Endothelial cell of umbilical vein (primary cell): ENCODE measurements at regions not wholly inside any gene's neighbourhood (a gene's known extent, or its start where the extent isn't known, plus 50 kb on each side); places are given as distances from the start of the nearest gene placed in this dataset.

Experiments used
- BruUV-seq: library from RNA; stranded (reverse); fragments of 400-500 nt; replicated peaks from 2 replicates; lab custom pipeline; 2021; lab: Mats Ljungman, UMichigan
- CTCF ChIA-PET: fragments of 300-600, 350-600 bp; sonication (Branson Sonifier 250); formaldehyde crosslinking; loops from one replicate; lab custom pipeline; 2021; ENCODE audit warnings: antibody characterized with exemption, inconsistent platforms; lab: Charles Lee
- POLR2A ChIA-PET: fragments of 300-600, 350-600 bp; sonication (Branson Sonifier 250); formaldehyde crosslinking; loops from one replicate; lab custom pipeline; 2021; ENCODE audit warnings: antibody characterized with exemption, inconsistent platforms; lab: Charles Lee
- DNase-seq: peaks from one replicate; pipeline ENCODE4 v3.0.0-alpha.2; 2011; ENCODE audit warnings: low read depth, low spot score
- FAIRE-seq: peaks from 2 replicates; lab custom pipeline; 2011; peaks lifted over from hg19 to GRCh38; lab: Jason Lieb, UNC
- H2AFZ ChIP-seq: 2 replicates; pipeline ENCODE4 v1.6.0; 2012; ENCODE audit warnings: low read depth, low read length, control low read depth, inconsistent platforms
- H3K27ac ChIP-seq: 2 replicates; pipeline ENCODE4 v1.5.1; 2011; ENCODE audit warnings: low read depth, mild to moderate bottlenecking, control low read depth, low read length, moderate library complexity; ENCODE audit not compliant: insufficient read depth
- H3K27me3 ChIP-seq, 2 experiments: 2 replicates each; pipeline versions ENCODE4 v1.6.0 to v1.6.1; 2011; ENCODE audit warnings: low read length in 2 of 2, mixed read lengths in 1 of 2; ENCODE audit not compliant: control insufficient read depth in 2 of 2, insufficient read depth in 2 of 2
- H3K36me3 ChIP-seq, 2 experiments: 2 replicates in 1 of 2; 3 replicates in 1 of 2; pipeline ENCODE4 v1.5.1; 2011; ENCODE audit warnings: low read length in 2 of 2, mild to moderate bottlenecking in 1 of 2, moderate library complexity in 1 of 2; ENCODE audit not compliant: control insufficient read depth in 2 of 2, insufficient read depth in 2 of 2; ENCODE audit errors: extremely low read depth in 1 of 2
- H3K4me1 ChIP-seq: 3 replicates; pipeline ENCODE4 v1.5.1; 2011; ENCODE audit warnings: mild to moderate bottlenecking, low read length; ENCODE audit not compliant: control insufficient read depth, insufficient read depth; ENCODE audit errors: extremely low read depth
- H3K4me2 ChIP-seq: 2 replicates; pipeline ENCODE4 v1.6.1; 2011; ENCODE audit warnings: low read length, control low read depth, mixed read lengths; ENCODE audit not compliant: insufficient read depth
- H3K4me3 ChIP-seq, 3 experiments: fragments of 200-600 bp in 1 of 3; sonication (generic), shearing (Covaris generic) in 1 of 3; replicated peaks in 1 of 3; 2 replicates each; pipeline ENCODE4 v1.5.1; 2011 to 2016; ENCODE audit warnings: control low read depth in 3 of 3, low read length in 3 of 3, mild to moderate bottlenecking in 2 of 3, inconsistent platforms in 1 of 3, low read depth in 1 of 3, moderate library complexity in 1 of 3; ENCODE audit not compliant: insufficient read depth in 1 of 3
- H3K79me2 ChIP-seq: 2 replicates; pipeline ENCODE4 v1.6.0; 2012; ENCODE audit warnings: low read length, inconsistent platforms; ENCODE audit not compliant: control insufficient read depth, insufficient read depth
- H3K9ac ChIP-seq: replicated peaks from 2 replicates; pipeline ENCODE3; 2011; ENCODE audit warnings: low read length, control low read depth; ENCODE audit not compliant: insufficient read depth; ENCODE audit errors: extremely low read depth
- H3K9me1 ChIP-seq: replicated peaks from 3 replicates; pipeline ENCODE4 v1.6.0; 2011; ENCODE audit warnings: mild to moderate bottlenecking, low read length; ENCODE audit not compliant: control insufficient read depth, insufficient read depth; ENCODE audit errors: extremely low read depth
- H3K9me3 ChIP-seq: replicated peaks from 2 replicates; pipeline ENCODE4 v1.5.1; 2012; ENCODE audit warnings: low read length, inconsistent platforms; ENCODE audit not compliant: control insufficient read depth, insufficient read depth
- H4K20me1 ChIP-seq: replicated peaks from 2 replicates; pipeline ENCODE3; 2011; ENCODE audit warnings: mild to moderate bottlenecking, low read length; ENCODE audit not compliant: control insufficient read depth, insufficient read depth; ENCODE audit errors: extremely low read depth
- EZH2 ChIP-seq: IDR thresholded peaks from 2 replicates; pipeline ENCODE4 v1.6.1; 2012; ENCODE audit warnings: borderline replicate concordance, low read depth, mild to moderate bottlenecking, moderate library complexity, low read length, inconsistent platforms; ENCODE audit not compliant: severe bottlenecking
- FOS ChIP-seq: IDR thresholded peaks from 2 replicates; pipeline ENCODE4 v1.6.1; 2011; ENCODE audit warnings: mild to moderate bottlenecking, low read length, moderate library complexity, borderline replicate concordance; ENCODE audit not compliant: insufficient read depth
- GATA2 ChIP-seq: IDR thresholded peaks from 2 replicates; pipeline ENCODE4 v1.7.0; 2011; ENCODE audit warnings: low read depth, mild to moderate bottlenecking, moderate library complexity, mixed read lengths, low read length; ENCODE audit not compliant: insufficient read length, insufficient read depth
- JUN ChIP-seq: IDR thresholded peaks from 2 replicates; pipeline ENCODE4 v1.6.1; 2011; ENCODE audit warnings: borderline replicate concordance, low read depth; ENCODE audit not compliant: insufficient read length, insufficient read depth
- MAX ChIP-seq: IDR thresholded peaks from 2 replicates; pipeline ENCODE4 v1.6.1; 2011; ENCODE audit not compliant: insufficient read depth, insufficient read length
- MYC ChIP-seq: IDR thresholded peaks from one replicate; pipeline ENCODE4 v1.6.1; 2011; ENCODE audit warnings: mild to moderate bottlenecking, low read depth, low read length
- POLR2A ChIP-seq: IDR thresholded peaks from 2 replicates; pipeline ENCODE4 v1.6.1; 2012; ENCODE audit warnings: low read depth, mild to moderate bottlenecking, control low read depth, low read length
- POLR2AphosphoS5 ChIP-seq: IDR thresholded peaks from 2 replicates; pipeline ENCODE4 v1.6.1; 2012; ENCODE audit warnings: low read depth, mild to moderate bottlenecking, control low read depth, low read length, moderate library complexity; ENCODE audit not compliant: insufficient read depth
- dilution Hi-C: fragments of 300-500 bp; cut with MboI; formaldehyde crosslinking; loops from one replicate; pipeline ENCODE4 v1.15.0; 2019; ENCODE audit warnings: low sequenced_read_pairs; ENCODE audit not compliant: extremely low pct_ligation_motif_present
- intact Hi-C: fragments of 100-400 bp; cut with micrococcal nuclease; formaldehyde crosslinking; loops from one replicate; pipeline ENCODE4 v1.10.0; 2022
- TF ChIP-seq, protein P1 (sequence below), 2 donors: IDR thresholded peaks; 1 replicate in 1 of 2; 2 replicates in 1 of 2; pipeline ENCODE4 v1.5.1; 2011; ENCODE audit warnings: low read length in 2 of 2, mild to moderate bottlenecking in 2 of 2, moderate library complexity in 2 of 2, control low read depth in 1 of 2, inconsistent platforms in 1 of 2, low read depth in 1 of 2; ENCODE audit not compliant: insufficient read depth in 1 of 2; ENCODE audit errors: extremely low read depth in 1 of 2

DNA sequence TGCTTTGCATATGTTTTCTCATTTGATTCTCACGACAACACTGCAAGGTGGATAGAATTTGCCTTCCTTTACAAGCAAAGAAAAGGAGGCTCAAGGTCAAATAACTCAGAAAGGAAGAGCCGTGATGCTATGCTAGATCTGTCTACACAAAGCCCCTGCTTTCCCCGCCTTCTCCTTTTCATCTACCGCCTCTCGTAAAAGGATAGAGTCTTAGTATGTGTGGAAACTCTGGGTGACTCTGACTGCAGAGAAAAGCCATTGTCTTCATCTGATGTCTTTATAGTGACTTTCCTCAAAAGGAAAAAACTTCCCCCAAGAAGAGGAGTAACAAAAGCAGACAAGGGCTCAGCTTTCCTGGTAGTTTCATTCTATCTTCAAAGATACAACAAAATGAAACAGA, 292.7 kb downstream of the ACTR3B start:
- Histone ChIP-seq H4K20me1 (no peaks in the 10 kb centered on the region), H3K27me3 (no peaks in the 10 kb centered on the region), H3K4me3 (no peak overlapping the region), H3K79me2 (no peaks in the 10 kb centered on the region), H3K9me1 (no peaks in the 10 kb centered on the region), H3K9ac (no peak overlapping the region), H2AFZ (no peak overlapping the region), H3K4me1 (no peaks in the 10 kb centered on the region), H3K9me3 (peaks cover 4% of the 10 kb centered on the region), H3K36me3 (no peaks in the 10 kb centered on the region), H3K27ac (no peak overlapping the region), H3K4me2 (no peak overlapping the region)
- no peak for DNase-seq
- ChIA-PET CTCF (no interaction called here), POLR2A (no interaction called here)
- BruUV-seq = no TSS peak
- no peak for FAIRE-seq
- dilution Hi-C loops = no loop called here
- intact Hi-C loops = no loop called here
- TF ChIP-seq GATA2 (no peak), EZH2 (no peak), MYC (no peak), FOS (no peak), JUN (no peak), POLR2AphosphoS5 (no peak), POLR2A (no peak), MAX (no peak)
- TF ChIP-seq, protein P1, sequence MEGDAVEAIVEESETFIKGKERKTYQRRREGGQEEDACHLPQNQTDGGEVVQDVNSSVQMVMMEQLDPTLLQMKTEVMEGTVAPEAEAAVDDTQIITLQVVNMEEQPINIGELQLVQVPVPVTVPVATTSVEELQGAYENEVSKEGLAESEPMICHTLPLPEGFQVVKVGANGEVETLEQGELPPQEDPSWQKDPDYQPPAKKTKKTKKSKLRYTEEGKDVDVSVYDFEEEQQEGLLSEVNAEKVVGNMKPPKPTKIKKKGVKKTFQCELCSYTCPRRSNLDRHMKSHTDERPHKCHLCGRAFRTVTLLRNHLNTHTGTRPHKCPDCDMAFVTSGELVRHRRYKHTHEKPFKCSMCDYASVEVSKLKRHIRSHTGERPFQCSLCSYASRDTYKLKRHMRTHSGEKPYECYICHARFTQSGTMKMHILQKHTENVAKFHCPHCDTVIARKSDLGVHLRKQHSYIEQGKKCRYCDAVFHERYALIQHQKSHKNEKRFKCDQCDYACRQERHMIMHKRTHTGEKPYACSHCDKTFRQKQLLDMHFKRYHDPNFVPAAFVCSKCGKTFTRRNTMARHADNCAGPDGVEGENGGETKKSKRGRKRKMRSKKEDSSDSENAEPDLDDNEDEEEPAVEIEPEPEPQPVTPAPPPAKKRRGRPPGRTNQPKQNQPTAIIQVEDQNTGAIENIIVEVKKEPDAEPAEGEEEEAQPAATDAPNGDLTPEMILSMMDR (IDR thresholded peaks at IDR 0.05; ENCODE audit: extremely low read depth in 1 of 2, insufficient read depth in 1 of 2, low read depth in 1 of 2, low read length in 2 of 2) = no peak
